Esophagus muscularis mucosa (tissue), 3 donors: ENCODE measurements at regions not wholly inside any gene's neighbourhood (a gene's known extent, or its start where the extent isn't known, plus 50 kb on each side); places are given as distances from the start of the nearest gene placed in this dataset.

ENCODE experiments used
- POLR2A ChIP-seq: fragments of 450-650 bp; IDR thresholded peaks from one replicate; pipeline ENCODE4 v1.6.1; 2017; ENCODE audit warnings: antibody characterized with exemption, moderate library complexity, mild to moderate bottlenecking, low read depth
- POLR2AphosphoS5 ChIP-seq, 2 donors: sonication (generic); formaldehyde crosslinking; IDR thresholded peaks; one replicate each; pipeline ENCODE4 v1.6.1; 2017; ENCODE audit warnings: antibody characterized with exemption in 2 of 2
- TF ChIP-seq, protein P1 (sequence below), 3 experiments: fragments of 200-600 bp in 2 of 3; fragments of 450-650 bp in 1 of 3; sonication (generic) in 2 of 3; IDR thresholded peaks; one replicate each; pipeline ENCODE4 v1.5.1; 2017 to 2019; ENCODE audit warnings: antibody characterized with exemption in 3 of 3, mild to moderate bottlenecking in 2 of 3, moderate library complexity in 1 of 3

DNA sequence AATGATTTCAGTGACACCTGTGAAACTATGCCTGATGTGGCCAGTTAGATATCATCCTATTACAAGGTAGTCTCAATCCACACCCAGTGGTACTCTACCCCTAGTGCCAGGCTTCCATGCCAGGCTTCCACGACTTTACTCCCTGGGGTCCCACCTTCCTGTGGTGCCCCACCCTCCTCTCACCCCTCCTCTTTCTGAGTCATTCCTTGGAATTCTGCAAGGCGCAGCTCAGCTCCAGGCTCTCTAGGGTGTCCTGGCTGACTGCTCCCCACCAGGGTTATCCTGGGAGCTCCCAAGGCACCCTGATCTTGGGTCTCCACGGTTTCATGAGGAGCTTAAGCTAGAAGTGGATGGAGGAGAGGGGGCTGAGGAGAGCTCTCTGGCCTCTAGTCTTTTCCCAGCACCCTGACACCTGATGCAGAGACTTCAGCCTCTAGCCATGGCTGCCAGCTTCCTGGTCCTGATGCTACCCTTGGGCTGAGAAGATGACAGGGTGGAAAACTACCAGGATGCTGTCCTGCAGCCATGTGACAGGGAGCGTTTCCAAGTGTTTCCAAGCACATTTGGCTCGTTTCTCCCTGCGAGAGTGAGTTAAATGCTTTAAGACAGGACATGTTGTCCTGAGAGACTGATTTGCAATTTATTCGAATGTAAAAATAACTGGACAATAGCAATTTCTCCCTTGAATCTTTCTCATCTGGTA, 1461.2 kb downstream of the TBC1D22A start:
- TF ChIP-seq POLR2AphosphoS5 (IDR thresholded peaks at IDR 0.05) (no peak), POLR2A (no peak)
- TF ChIP-seq, protein P1, sequence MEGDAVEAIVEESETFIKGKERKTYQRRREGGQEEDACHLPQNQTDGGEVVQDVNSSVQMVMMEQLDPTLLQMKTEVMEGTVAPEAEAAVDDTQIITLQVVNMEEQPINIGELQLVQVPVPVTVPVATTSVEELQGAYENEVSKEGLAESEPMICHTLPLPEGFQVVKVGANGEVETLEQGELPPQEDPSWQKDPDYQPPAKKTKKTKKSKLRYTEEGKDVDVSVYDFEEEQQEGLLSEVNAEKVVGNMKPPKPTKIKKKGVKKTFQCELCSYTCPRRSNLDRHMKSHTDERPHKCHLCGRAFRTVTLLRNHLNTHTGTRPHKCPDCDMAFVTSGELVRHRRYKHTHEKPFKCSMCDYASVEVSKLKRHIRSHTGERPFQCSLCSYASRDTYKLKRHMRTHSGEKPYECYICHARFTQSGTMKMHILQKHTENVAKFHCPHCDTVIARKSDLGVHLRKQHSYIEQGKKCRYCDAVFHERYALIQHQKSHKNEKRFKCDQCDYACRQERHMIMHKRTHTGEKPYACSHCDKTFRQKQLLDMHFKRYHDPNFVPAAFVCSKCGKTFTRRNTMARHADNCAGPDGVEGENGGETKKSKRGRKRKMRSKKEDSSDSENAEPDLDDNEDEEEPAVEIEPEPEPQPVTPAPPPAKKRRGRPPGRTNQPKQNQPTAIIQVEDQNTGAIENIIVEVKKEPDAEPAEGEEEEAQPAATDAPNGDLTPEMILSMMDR (IDR thresholded peaks at IDR 0.05), result no peak
